Muscle of arm (tissue), 1 donor: ENCODE measurements at regions not wholly inside any gene's neighbourhood (a gene's known extent, or its start where the extent isn't known, plus 50 kb on each side); places are given as distances from the start of the nearest gene placed in this dataset.

ENCODE experiments used
- DNase-seq: peaks from one replicate; pipeline ENCODE4 v3.0.0-alpha.2; 2013

DNA sequence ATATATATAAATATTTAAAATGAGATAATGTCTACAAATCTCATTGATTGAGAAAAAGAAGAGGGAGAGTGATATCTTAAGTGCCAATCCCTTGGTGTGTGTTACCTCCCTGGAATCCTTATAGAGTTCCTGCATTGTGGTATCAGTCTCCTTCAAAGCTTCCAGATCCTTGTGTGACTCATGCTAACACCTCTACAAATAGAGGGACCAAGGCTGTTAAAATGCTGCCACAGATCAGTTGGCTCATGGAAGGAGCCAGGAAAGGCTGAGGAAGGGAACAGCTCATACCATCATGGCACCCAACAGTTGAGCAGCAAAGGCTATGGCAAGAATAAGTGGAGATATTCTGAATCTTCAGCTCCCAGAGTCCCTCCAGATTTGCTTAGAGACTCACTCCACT is 163.6 kb upstream of the ISX start:
- no peak for DNase-seq

DNA sequence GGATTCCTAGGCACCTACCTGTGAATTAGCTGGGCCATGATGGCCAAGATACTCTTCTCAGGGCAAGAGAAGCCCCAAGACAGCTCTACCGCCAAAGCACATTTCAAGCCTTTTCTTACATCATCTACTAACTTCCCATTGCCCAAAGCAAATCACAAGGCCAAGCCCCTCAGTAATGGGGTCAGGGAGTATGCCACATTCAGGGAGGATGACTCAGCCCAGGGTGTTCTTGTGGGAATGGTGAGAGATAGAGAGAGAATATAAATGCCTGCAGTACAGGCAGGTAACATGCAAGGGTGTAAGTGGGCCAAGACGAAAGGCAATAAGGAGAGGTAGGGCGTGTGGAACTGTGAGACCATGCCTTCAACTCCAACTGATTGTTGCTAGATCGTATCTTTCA is 162.5 kb upstream of the ISX start:
- DNase-seq, result no peak

DNA sequence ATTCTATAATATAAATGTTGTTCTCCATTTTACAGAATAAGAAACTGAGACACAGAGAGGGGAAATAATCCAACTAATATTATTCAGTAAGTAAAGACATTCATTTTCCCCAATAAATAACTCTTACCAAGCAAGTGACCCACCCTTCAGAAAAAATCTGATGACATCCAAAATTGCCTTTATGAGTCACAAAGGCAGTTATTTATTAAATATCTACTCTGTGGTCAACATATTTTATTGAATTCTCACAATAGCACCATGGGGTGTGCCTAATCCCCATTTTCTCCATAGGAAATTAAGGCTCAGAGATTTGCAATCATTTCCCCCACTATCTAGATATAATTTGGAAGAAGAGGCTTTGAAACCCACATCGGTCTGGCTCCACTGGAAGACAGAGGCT is 161.5 kb upstream of the ISX start:
- DNase-seq, result no peak

DNA sequence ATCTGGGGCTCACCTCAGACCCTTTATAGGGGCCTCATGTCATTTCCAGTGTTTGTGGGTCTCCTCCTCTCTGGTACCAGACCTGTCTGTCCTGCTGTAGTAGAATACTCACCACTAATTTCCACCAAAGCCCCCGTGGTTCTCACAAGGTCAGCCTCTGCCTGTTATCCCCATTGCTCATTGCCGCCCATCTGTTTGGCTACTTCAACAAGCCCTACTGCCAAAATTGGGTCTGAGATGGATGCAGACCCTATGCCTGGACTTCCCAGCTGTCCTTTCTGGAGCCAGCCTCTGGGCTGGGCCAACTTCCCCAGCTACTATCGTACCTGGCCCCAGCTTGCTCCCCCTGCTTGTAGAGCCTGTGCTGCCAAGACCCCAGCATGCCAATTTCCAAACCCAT is 152.1 kb upstream of the ISX start:
- peak; percentile 24 for DNase-seq

DNA sequence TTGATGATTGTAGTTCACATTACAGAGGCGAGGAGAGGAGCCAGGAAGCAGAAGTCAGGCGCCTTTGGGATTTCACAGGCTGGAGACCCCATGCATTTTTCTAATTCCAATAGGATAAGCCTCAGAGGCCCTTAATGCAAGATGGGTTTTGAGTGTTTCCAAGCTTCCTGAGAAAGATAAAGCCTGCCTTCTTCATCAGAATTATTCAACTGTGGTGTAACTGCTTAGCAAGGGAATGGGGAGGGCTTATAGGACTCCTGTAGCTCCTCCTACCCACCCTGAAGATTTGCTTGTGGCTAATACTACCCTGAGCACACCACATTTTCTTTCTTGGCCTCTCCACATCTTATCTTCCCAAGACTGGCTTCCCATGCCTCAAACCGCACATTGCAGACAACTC is 151.1 kb upstream of the ISX start:
- DNase-seq, result no peak

DNA sequence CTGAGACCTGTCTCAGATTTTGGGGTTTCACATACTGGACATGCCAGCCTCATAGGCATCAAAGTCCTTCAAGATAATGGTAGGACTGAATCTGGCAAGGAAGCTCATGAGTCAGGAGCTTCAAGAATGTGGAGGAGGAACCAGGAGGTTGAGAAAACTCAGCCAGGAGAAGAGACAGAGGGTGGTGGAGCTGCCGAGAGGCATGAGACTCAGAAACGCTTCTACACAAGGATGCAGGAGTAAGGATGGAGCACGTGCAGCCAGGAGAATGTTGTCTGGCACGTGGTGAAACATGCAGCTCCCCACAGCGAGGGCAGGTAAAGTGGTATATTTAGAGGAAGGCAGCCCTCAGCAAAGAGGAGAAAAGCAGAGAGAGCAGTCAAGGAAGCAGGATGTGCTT is 148.7 kb upstream of the ISX start:
- no peak for DNase-seq

DNA sequence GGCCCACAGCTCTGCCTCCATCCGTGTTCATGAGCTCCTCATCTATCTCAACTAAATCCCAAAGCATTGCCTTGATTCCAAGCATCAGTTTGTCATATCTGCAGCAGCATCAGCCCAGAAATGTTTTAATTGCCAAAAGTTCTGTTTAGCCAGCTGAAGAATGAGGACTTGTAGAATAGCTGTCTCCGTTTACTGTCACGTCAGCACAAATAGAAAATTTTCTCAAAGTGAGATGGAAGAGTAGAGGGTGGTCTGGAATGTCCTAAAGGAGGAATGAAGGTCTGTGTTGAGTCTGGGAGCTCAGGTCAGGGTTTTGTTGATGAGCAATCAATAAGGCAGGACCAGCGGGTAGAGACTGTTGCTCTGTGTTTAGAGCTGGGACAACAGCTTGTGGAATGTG is 134.9 kb upstream of the ISX start:
- no peak for DNase-seq

DNA sequence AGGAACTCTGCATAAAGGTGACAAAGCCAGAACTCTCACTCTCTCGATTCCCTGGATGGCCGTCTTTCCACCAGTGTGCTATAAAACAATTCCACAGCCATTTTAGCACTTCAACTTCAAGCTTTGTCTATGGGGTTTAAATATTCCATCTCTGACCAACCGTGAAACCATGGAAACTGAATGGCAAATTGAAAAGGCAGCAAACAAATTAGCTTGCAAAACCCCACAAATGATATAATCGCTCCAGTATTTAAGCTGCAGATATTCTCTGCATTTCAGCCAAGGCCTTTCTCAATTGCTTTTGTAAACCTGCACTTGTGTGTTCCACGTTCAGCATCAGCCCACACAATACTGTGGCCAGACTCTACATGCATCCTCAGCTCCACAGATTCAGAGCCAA is 131.7 kb upstream of the ISX start:
- no peak for DNase-seq

DNA sequence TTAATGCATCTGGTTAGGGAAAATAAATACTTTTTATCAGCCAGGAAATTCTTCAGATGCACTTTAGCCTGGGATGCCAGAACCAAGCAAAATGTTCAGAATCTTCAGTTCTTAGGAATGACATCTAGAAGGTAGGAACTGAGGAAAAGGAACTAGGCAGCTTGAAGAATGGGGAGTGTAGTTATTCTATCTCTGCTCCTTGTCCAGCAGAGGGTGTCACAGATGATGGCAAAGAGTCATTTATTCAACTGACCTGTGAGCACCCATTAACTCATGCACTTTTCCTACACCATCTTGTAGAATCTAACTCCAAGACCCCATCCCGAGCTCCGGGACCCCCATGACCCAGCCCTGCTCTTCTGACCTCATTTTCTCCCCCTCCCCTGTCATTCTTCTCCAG is 122.1 kb upstream of the ISX start:
- DNase-seq, result no peak

DNA sequence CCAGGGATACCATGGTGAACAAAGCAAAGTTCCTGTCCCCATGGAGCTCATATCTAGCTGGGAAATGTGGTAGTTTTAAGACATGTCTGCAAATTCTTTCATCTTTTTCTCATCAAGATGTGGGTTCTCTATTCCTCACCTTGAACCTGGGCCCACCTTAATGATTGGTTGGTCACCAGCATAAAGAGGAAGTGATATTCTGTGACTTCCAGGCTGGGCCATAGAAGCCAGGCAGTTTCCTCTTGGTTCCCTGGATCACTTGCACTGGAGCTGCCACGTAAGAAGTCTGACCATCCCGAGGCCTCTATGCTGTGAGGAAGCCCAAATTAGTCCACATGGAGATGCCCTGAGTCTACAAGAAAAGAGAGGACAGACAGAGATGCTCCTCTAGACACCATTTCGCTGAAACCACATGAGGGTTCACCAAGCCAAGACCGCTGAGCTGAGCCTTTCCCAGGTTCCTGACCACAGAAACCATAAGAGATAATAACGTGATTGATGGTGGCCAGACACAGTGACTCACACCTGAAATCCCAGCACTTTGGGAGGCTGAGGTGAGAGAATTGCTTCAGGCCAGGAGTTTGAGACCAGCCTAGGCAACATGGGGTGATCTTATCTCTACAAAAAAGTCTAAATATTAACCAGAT is 119.5 kb upstream of the ISX start:
- DNase-seq, result no peak

DNA sequence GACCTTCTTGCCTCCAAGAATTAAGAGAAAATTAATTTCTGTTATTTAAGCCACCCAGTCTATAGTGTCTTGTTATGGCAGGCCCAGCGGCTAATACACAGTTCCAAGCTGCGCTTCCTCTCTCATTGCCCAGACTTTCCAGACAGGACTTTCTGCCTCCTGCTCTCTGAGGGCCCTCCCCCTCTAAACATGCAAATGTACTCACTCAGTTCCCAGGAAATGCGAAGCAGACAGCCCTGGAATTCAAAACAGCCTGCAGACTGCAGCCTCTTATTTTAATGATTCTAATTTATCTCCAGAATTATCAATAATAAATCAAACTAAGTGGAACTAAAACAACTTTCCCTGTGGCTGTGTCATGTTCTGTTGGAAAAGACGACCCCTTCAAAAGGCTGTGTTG is 115.5 kb upstream of the ISX start:
- DNase-seq, result peak; percentile 13

DNA sequence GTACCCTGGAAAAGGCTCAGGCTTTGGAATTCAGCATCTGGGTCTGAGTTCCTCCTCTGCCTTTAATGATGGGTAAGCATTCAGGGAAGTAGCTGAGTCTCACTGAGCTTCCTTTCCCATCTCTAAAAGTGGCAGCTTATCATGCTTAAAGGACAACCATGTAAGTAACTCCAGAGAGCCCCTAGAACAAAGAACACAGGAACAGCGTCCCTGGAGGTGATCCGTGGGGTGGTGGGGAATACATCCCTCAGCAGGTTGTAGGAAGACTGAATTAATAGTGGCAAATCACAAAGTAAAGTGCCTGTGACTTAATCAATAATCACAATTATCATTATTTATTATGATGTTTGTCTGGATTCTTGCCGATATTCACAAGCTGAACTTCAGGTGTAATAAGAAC is 114.7 kb upstream of the ISX start:
- DNase-seq, result no peak

DNA sequence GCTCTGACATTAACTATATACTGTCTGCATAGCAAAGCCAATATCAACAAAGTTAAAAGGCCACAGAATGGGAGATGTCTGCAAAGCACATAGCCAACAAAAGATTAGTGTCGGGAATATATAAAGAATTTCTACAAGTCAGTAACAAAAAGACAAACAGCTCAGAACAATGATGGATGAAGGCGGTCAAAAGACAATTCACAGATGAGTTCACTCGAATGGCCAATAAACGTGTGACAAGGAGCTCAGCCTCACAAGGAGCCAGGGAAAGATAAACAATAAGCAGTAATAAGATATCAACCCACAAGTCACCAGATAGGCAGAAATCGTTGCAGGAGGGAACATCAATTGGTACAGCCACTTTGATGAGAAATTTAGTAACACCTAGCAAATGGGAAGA is 106.0 kb upstream of the ISX start:
- no peak for DNase-seq

DNA sequence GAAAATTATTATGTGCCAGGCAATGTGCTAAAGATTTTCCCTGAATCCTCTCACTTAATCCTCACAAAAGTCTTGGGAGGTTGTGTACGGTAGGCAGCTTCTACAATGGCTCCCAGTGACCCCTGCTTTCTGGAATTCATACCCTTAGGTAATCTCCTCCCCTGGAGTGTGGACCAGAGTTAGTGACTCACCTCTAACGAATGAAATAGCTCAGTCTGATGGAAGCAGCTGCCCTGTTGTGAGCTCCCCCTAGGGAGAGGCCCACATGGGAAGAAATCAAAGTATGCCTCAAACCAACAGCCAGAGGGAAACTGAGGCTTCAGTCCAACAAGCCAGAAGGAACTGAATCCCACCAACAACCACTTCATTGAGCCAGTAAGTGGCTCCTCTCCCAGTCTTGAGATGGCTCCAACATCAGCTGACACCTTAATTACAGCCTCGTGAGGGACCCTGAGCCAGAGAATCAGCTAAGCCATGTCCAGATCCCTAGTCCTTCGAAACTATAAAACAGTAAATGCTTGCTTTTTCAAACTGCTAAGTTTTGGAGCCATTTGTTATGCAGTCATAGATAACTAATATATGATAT is 98.9 kb upstream of the ISX start:
- no peak for DNase-seq

DNA sequence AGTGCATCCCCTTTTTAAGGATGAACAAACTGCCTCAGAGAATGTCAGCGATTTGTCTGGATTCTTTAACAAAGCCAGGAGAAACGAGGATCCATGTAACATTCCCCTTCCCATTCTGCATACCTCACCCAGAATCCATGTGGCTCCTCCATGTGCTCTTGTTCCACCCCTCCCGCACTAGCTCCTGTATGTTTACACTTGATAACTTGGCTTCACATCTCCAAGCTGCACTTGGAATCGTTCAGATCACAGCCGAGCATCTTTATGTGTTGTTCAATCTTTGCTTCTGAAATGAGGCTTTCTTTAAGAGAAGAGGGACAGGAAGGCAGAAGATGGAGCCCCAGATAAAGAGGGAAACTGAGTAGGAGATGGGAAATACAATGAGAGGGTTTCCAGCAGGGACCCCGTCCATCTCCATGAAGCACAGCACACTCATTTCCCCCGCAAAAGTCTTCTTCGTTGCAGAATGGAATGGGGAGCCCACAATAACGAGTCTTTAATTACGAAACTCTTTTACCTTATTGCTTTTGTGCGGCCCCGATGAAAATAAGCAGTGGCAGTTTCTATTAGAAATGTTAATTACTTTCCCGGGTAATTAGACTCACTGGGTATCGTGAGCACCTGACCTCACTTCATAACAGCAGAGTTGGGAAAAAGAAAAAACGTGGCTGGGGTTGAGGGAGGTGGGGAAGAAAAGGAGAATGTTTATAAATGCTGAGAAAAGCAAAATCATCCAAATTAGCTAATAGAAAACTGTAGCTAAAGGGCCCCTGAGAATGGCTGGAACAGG is 96.8 kb upstream of the ISX start:
- DNase-seq, result no peak

DNA sequence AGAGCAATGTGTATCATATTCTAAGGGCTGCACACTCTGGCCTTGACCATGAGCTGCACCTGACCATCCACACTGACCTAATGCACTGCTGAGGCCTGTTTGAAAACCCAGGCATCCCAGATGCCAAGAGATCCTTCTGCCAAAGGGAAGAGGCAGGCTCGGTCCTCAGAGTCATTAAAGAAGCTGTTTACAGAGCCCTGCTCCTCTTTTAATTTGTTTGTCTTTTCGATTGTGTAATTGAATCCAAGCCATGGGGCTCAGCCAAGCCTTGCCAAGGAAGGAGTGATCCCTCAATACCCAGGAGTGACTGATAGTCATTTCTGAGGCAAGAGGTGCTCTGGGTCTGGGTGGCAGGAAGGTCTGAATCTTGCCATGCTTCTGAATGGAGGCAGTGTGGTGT is 94.5 kb upstream of the ISX start:
- no peak for DNase-seq

DNA sequence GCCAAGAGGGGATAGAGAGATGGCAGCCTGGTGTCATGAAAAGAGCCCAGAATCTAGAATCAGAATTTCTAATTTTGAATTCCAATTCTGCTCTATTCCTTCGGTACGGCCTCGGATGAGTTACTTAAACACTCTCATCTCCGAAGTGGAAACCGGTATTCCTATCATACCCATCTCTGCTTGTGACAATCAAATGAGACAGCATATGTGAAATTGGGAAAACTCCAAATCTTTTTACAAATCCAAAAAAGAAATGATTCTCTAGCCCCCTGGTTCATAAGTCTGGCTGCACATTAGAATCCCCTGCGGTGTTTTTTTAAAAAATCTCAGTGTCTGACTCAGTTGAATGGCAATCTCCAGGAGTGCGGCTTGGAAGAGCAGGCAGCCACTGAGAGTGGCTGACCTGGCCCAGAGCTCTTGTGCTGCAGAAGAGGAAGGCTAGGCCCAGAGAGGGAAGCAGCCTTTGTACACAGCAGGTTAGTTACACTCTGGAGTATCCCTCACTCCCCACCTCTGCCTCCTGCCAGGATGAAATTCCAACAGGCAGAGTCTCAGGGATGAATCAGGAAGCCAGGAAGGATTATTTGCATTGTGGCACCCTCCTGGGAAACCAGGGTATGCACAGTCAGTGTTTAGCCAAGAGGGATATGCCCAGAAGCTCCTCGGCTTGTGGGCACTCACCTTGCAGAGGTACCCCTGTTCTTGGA is 93.6 kb upstream of the ISX start:
- DNase-seq, result no peak

DNA sequence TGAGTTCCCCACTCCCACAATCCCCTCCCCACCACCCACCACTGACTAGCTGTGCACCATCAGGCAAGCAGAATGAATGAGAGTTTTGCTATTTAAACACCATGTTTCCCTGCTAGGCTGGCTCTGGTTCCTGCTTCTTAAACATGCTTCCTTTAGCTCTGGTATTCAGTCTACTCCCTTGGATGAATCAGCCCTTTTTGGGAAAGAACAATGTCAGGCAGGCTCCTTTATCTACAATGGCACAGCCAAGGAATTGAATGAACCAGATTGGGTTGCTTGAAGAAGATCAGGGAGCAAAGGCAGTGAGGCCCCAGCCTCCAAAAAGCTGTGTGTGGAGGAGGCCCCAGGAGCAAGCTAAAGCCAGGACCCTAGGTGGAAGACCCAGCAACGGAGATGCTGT is 92.9 kb upstream of the ISX start:
- no peak for DNase-seq

DNA sequence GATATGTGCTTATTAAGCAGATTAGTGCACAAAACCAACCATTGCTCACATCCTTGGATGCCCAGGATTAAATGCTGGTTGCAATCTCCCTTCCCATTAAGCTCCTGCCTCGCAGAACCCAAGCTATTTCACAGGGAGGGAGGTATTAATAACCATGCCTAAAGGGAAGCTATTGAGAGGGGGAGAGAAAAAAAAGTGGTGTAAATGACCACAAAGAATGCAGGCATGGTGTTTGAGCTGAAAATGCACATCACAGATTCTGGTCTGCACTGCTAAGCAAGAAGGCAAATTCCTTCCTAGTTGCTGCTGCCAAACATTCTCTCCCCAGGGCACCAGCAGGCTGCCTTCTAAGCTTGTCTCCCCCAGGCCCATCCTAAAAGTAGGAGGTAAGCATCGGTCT is 92.0 kb upstream of the ISX start:
- DNase-seq, result peak; percentile 11

DNA sequence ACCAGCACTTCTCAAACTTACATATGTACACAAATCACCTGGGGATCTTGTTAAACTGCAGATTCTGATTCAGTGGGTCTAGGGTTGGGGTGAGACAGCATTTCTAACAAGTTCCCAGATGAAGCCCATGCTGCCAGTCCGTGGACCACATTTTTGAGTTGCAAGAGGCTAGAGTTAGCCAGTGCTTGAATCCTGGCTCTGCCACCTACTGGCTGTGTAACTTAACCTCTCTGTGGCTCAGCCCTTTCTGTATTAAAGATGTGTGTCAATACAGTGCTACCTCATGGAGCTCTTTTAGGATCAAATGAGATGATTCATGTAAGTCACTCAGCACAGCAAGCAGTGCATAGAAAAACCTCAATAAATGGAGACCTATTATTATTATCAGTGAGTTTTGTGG is 90.2 kb upstream of the ISX start:
- DNase-seq, result no peak

DNA sequence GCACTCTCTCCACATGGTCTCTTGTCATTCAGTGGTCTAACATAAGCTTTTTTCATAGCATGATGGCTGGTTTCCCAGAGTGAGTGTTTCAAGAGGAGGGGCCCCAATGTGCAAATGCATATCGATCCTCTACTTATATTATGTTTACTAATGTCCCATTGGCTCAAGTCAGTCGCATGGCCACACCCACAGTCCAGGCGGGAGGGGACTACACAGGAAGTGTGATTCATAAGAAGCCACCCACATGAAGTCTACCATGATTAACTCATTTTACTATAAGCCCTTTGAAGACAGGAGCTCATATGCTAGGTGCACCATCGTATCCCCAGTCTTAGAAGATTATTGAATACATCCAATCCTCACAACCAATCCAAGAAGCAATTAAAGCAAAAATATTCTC is 89.5 kb upstream of the ISX start:
- no peak for DNase-seq

DNA sequence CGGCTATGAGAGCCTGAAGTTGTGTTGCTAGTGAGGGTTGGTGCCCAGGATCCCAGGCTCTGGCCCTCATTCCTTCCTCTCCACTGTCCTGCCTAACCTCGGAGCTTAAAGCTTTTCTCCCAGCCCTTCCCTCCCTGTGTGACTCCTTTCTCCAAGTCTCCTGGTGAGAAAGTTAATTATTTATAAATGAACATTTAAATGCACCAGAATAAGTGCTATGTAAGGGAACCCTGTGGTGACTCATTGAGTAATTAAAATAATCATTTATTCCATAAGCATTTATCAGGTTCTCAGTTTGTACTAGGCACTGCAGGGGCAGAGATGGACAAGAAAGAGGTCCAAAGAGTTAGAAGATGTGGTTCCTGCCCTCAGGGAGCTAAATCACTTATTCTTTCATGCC is 89.1 kb upstream of the ISX start:
- DNase-seq, result no peak

DNA sequence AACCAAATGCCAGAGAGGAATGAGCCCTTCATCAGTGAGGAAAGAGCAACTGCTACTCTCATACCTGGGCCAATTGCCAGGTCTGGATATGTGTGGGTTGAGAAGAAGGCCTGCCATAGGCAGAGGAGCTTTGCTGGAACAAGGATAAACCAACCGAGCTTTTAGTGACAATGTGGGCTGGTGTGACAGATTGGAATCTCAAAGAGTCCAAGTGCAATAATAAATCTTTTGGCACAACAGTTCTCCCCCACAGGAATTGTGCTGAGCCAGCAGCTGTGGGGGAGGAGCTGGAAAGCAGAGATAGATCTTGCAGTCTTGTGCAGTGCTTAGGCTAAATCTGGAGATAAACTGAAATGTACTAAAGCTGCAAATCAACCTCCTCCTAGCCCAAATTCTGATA is 79.4 kb upstream of the ISX start:
- no peak for DNase-seq
